Ovary (tissue), 7 donors: ENCODE measurements at regions not wholly inside any gene's neighbourhood (a gene's known extent, or its start where the extent isn't known, plus 50 kb on each side); places are given as distances from the start of the nearest gene placed in this dataset.

Experiments
- DNase-seq, 5 donors: peaks; one replicate each; pipeline ENCODE4 v3.0.0-alpha.2; 2019 to 2020
- H3K27ac ChIP-seq, 2 donors: fragments of 200-600 bp; one replicate each; pipeline versions ENCODE4 v1.5.1 to v1.8.0; 2019 to 2022
- H3K27me3 ChIP-seq: fragments of 200-600 bp; one replicate; pipeline ENCODE4 v1.8.0; 2022
- H3K36me3 ChIP-seq: fragments of 200-600 bp; sonication (generic); one replicate; pipeline ENCODE4 v1.5.1; 2019
- H3K4me1 ChIP-seq: one replicate; pipeline ENCODE4 v1.8.1; 2013; ENCODE audit warnings: mild to moderate bottlenecking, moderate library complexity; ENCODE audit not compliant: insufficient read depth
- H3K4me3 ChIP-seq: fragments of 200-600 bp; sonication (generic); one replicate; pipeline ENCODE4 v1.5.1; 2017
- H3K9me3 ChIP-seq, 2 donors: fragments of 200-600 bp in 1 of 2; sonication (generic) in 1 of 2; one replicate each; pipeline versions ENCODE4 v1.5.1 to v1.8.1; 2013 to 2019; ENCODE audit warnings: mild to moderate bottlenecking in 1 of 2, moderate library complexity in 1 of 2
- CTCF ChIP-seq, 3 donors: fragments of 450-650 bp in 2 of 3; fragments of 200-600 bp in 1 of 3; IDR thresholded peaks; one replicate each; pipeline versions ENCODE4 v1.5.1 to v1.8.0; 2016 to 2022; ENCODE audit warnings: antibody characterized with exemption in 3 of 3, mild to moderate bottlenecking in 1 of 3
- EP300 ChIP-seq: sonication (generic); formaldehyde crosslinking; IDR thresholded peaks from one replicate; pipeline ENCODE4 v1.6.1; 2017; ENCODE audit warnings: antibody characterized with exemption
- POLR2A ChIP-seq: fragments of 450-650 bp; IDR thresholded peaks from one replicate; pipeline ENCODE4 v1.6.1; 2017; ENCODE audit warnings: antibody characterized with exemption, mild to moderate bottlenecking, moderate library complexity
- WGBS, 3 donors: extraction: QIAGEN DNeasy Blood & Tissue Kit in 1 of 3; methylation state at CpG; one replicate each; pipeline versions ENCODE4 v1.1.5 to v1.1.7; 2013 to 2017; 5-methylcytosine and 5-hydroxymethylcytosine counted together
- intact Hi-C, 4 donors: fragments of 100-400 bp; cut with DNase I; formaldehyde crosslinking; loops; one replicate each; pipeline versions ENCODE4 v1.11.0 to v1.15.1; 2022 to 2023
- donor health status: DM: no; HTN: no; CAD: no; lungs with moderate emphysema.
- donor health status: DM: no; HTN: no; CAD: no.
- donor health status: Bipolar disorder and iron deficiency.
- donor health status: DM: no; HTN: no; CAD: no.
- donor health status: DM: yes; HTN: yes; CAD: no.

GRCh38 chr16:66109677-66110076 lies 256.8 kb upstream of the CDH5 start:
- WGBS, 3 donors, result 73 to 96% (median 93%) methylated on average over 1 of the region's 1 CpG
- intact Hi-C loops, result loop anchor here in 1 of 4 donors (5.0 kb wide), 1 partner anchor 427 kb away; no protein-coding TSS in a partner anchor

GRCh38 chr16:66107661-66108060 lies 258.8 kb upstream of the CDH5 start:
- WGBS, 3 donors, result 39 to 48% (median 47%) methylated on average over 1 of the region's 1 CpG

More at GRCh38 chr16:66109677-66110076, 256.8 kb upstream of the CDH5 start:
- Histone ChIP-seq H3K27ac (no peak overlapping the region), H3K4me3 (no peak overlapping the region), H3K9me3 (no peaks in the 10 kb centered on the region), H3K4me1 (no peaks in the 10 kb centered on the region), H3K36me3 (no peaks in the 10 kb centered on the region), H3K27me3 (no peaks in the 10 kb centered on the region)
- TF ChIP-seq POLR2A (no peak), EP300 (no peak)
- DNase-seq, result no peak

GRCh38 chr16:66103211-66103610 lies 263.3 kb upstream of the CDH5 start:
- H3K4me3 ChIP-seq, result no peak overlapping the region
- H3K9me3 ChIP-seq, result no peaks in the 10 kb centered on the region
- H3K27me3 ChIP-seq, result no peaks in the 10 kb centered on the region
- DNase-seq, result no peak
- H3K4me1 ChIP-seq, result peaks cover 2% of the 10 kb centered on the region
- no peak for TF ChIP-seq POLR2A
- TF ChIP-seq CTCF (IDR thresholded peaks at IDR 0.05), result no peak
- TF ChIP-seq EP300, result no peak
- WGBS, 3 donors, result 6 to 17% (median 10%) methylated on average over 4 of the region's 4 CpGs
- intact Hi-C loops, result no loop called here
- no peak overlapping the region for H3K27ac ChIP-seq
- no peaks in the 10 kb centered on the region for H3K36me3 ChIP-seq

More at GRCh38 chr16:66107661-66108060, 258.8 kb upstream of the CDH5 start:
- no peak overlapping the region for H3K4me3 ChIP-seq
- no peaks in the 10 kb centered on the region for H3K9me3 ChIP-seq
- H3K27ac ChIP-seq, result no peak overlapping the region
- no peak for DNase-seq
- peaks cover 2% of the 10 kb centered on the region for H3K4me1 ChIP-seq
- intact Hi-C loops, result no loop called here
- H3K27me3 ChIP-seq, result no peaks in the 10 kb centered on the region
- H3K36me3 ChIP-seq, result no peaks in the 10 kb centered on the region
- TF ChIP-seq POLR2A, result no peak
- no peak for TF ChIP-seq CTCF (IDR thresholded peaks at IDR 0.05)
- TF ChIP-seq EP300, result no peak

GRCh38 chr16:66099306-66099705 lies 267.2 kb upstream of the CDH5 start:
- DNase-seq, result no peak
- Histone ChIP-seq H3K9me3 (no peaks in the 10 kb centered on the region), H3K4me3 (no peak overlapping the region), H3K36me3 (no peaks in the 10 kb centered on the region), H3K27ac (no peak overlapping the region), H3K27me3 (no peaks in the 10 kb centered on the region), H3K4me1 (peaks cover 2% of the 10 kb centered on the region)
- WGBS, 3 donors, result 96 to 99% (median 97%) methylated on average over 4 of the region's 4 CpGs
- TF ChIP-seq CTCF (IDR thresholded peaks at IDR 0.05) (no peak), POLR2A (no peak), EP300 (no peak)
- intact Hi-C loops, result no loop called here

- intact Hi-C loops, result no loop called here
- no peaks in the 10 kb centered on the region for H3K4me1 ChIP-seq
- TF ChIP-seq CTCF (IDR thresholded peaks at IDR 0.05) (no peak), POLR2A (no peak), EP300 (no peak)
- no peak overlapping the region for H3K27ac ChIP-seq
- no peak overlapping the region for H3K4me3 ChIP-seq
- H3K9me3 ChIP-seq, result no peaks in the 10 kb centered on the region
- H3K36me3 ChIP-seq, result no peaks in the 10 kb centered on the region
- no peaks in the 10 kb centered on the region for H3K27me3 ChIP-seq
- WGBS, 3 donors, result 3 to 10% (median 5%) methylated on average over 6 of the region's 6 CpGs
- no peak for DNase-seq
These were observed 268.7 kb upstream of the CDH5 start for GRCh38 chr16:66097751-66098150.
